ENCODE measurements at regions not wholly inside any gene's neighbourhood (a gene's known extent, or its start where the extent isn't known, plus 50 kb on each side); places are given as distances from the start of the nearest gene placed in this dataset.

DNA sequence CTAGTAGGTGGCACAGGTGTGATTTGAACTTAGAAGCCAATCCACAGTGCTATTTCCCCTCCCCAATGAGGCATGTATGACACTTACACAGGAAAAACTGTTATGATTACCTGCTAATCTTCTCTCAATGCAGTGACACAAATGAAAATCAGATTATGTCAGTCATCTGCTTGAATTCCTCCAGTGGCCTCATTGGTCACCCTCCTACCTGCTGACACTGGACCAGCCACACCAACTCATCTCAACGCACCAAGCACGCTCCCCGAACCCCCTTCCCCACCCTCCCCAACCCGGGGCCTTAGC, 82.2 kb upstream of the SEC11C start:
- H3K27ac Mint-ChIP-seq, result no peak overlapping the region
- no peak overlapping the region for H2AFZ ChIP-seq (ENCODE audit: insufficient read depth, low read depth, low read length, poor library complexity, severe bottlenecking)
- H3K9me3 ChIP-seq (replicated peaks in 1 of 2; ENCODE audit: control insufficient read depth in 1 of 2, insufficient read depth in 1 of 2, low read length in 2 of 2), result no peaks in the 10 kb centered on the region
- H3K27me3 Mint-ChIP-seq (ENCODE audit: low read depth in 3 of 3), result peaks cover 2% of the 10 kb centered on the region in 3 donors
- no peaks in the 10 kb centered on the region for H3K9me3 Mint-ChIP-seq
- no peaks in the 10 kb centered on the region for H3K79me2 ChIP-seq (ENCODE audit: insufficient read depth, low read length)
- H3K4me2 ChIP-seq (replicated peaks; ENCODE audit: extremely low read depth, low read length, poor library complexity, severe bottlenecking), result no peak overlapping the region
- no peak overlapping the region for H3K9ac ChIP-seq (ENCODE audit: insufficient read depth, low read length, poor library complexity, severe bottlenecking)
- no peaks in the 10 kb centered on the region for H3K4me1 ChIP-seq (ENCODE audit: control insufficient read depth in 1 of 2, insufficient read depth in 2 of 2, low read length in 2 of 2)
- H3K36me3 Mint-ChIP-seq, result no peaks in the 10 kb centered on the region
- H3K27me3 ChIP-seq (ENCODE audit: control insufficient read depth in 2 of 2, insufficient read depth in 2 of 2, low read length in 2 of 2), result no peaks in the 10 kb centered on the region
- H3K36me3 ChIP-seq (replicated peaks in 1 of 2; ENCODE audit: control insufficient read depth in 1 of 2, insufficient read depth in 2 of 2, low read length in 2 of 2), result no peaks in the 10 kb centered on the region
- no peak overlapping the region for H3K27ac ChIP-seq (ENCODE audit: low read depth in 1 of 2, low read length in 2 of 2)
- no peak overlapping the region for H3K4me3 Mint-ChIP-seq
- TF ChIP-seq, protein P1, sequence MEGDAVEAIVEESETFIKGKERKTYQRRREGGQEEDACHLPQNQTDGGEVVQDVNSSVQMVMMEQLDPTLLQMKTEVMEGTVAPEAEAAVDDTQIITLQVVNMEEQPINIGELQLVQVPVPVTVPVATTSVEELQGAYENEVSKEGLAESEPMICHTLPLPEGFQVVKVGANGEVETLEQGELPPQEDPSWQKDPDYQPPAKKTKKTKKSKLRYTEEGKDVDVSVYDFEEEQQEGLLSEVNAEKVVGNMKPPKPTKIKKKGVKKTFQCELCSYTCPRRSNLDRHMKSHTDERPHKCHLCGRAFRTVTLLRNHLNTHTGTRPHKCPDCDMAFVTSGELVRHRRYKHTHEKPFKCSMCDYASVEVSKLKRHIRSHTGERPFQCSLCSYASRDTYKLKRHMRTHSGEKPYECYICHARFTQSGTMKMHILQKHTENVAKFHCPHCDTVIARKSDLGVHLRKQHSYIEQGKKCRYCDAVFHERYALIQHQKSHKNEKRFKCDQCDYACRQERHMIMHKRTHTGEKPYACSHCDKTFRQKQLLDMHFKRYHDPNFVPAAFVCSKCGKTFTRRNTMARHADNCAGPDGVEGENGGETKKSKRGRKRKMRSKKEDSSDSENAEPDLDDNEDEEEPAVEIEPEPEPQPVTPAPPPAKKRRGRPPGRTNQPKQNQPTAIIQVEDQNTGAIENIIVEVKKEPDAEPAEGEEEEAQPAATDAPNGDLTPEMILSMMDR (IDR thresholded peaks at IDR 0.05), result peak; percentile 38
- H3K4me3 ChIP-seq (replicated peaks in 1 of 3; ENCODE audit: low read depth in 2 of 3, low read length in 3 of 3), result no peak overlapping the region
- peaks cover 1% of the 10 kb centered on the region for H3K4me1 Mint-ChIP-seq
- no peaks in the 10 kb centered on the region for H4K20me1 ChIP-seq (ENCODE audit: insufficient read depth, low read length)
- 96% methylated on average over 4 of the region's 4 CpGs for WGBS (ENCODE audit: insufficient coverage)
- DNase-seq, result no peak
- intact Hi-C loops (cut with micrococcal nuclease), result loop anchor here (1.0 to 2.0 kb wide), 2 partner anchors 276 to 277 kb away; no protein-coding TSS in a partner anchor

DNA sequence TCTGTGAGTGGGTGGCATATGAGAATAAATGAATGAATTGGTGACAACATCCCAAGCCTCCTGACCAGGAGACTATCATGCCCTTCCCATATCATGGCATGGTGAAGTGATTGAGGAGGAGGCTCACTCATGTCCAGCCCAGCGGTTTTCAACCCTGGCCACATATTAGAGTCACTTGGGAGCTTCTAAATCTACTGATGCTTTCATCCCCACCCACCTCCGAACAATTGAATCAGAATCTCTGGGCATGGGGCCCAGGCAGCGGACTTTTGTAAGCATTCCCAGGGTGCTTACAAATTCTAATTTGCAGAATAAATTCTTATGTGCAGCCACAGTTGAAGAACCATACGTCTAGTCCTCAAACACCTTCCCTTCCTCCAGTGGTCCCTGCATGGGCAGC, 81.7 kb upstream of the SEC11C start:
- Histone ChIP-seq H3K4me1 (ENCODE audit: control insufficient read depth in 1 of 2, insufficient read depth in 2 of 2, low read length in 2 of 2) (no peaks in the 10 kb centered on the region), H3K79me2 (ENCODE audit: insufficient read depth, low read length) (no peaks in the 10 kb centered on the region), H3K9ac (ENCODE audit: insufficient read depth, low read length, poor library complexity, severe bottlenecking) (no peak overlapping the region), H2AFZ (ENCODE audit: insufficient read depth, low read depth, low read length, poor library complexity, severe bottlenecking) (no peak overlapping the region), H3K4me2 (replicated peaks; ENCODE audit: extremely low read depth, low read length, poor library complexity, severe bottlenecking) (no peak overlapping the region), H3K9me3 (replicated peaks in 1 of 2; ENCODE audit: control insufficient read depth in 1 of 2, insufficient read depth in 1 of 2, low read length in 2 of 2) (no peaks in the 10 kb centered on the region), H3K27ac (ENCODE audit: low read depth in 1 of 2, low read length in 2 of 2) (no peak overlapping the region), H3K27me3 (ENCODE audit: control insufficient read depth in 2 of 2, insufficient read depth in 2 of 2, low read length in 2 of 2) (no peaks in the 10 kb centered on the region), H4K20me1 (ENCODE audit: insufficient read depth, low read length) (no peaks in the 10 kb centered on the region), H3K4me3 (replicated peaks in 1 of 3; ENCODE audit: low read depth in 2 of 3, low read length in 3 of 3) (no peak overlapping the region), H3K36me3 (replicated peaks in 1 of 2; ENCODE audit: control insufficient read depth in 1 of 2, insufficient read depth in 2 of 2, low read length in 2 of 2) (no peaks in the 10 kb centered on the region)
- no peaks in the 10 kb centered on the region for H3K9me3 Mint-ChIP-seq
- no peak for DNase-seq
- intact Hi-C loops (cut with micrococcal nuclease), result loop anchor here (1.0 to 2.0 kb wide), 2 partner anchors 277 kb away; no protein-coding TSS in a partner anchor
- H3K27me3 Mint-ChIP-seq (ENCODE audit: low read depth in 3 of 3), result peaks cover 2 to 5% (median 2%) of the 10 kb centered on the region in 3 donors
- WGBS (ENCODE audit: insufficient coverage), result 93% methylated on average over 2 of the region's 4 CpGs
- no peak overlapping the region for H3K27ac Mint-ChIP-seq
- no peak overlapping the region for H3K4me3 Mint-ChIP-seq
- no peaks in the 10 kb centered on the region for H3K36me3 Mint-ChIP-seq
- peaks cover 1% of the 10 kb centered on the region for H3K4me1 Mint-ChIP-seq
- TF ChIP-seq, protein P1 (IDR thresholded peaks at IDR 0.05), result no peak

Measured in CD14-positive monocyte (primary cell).